Endothelial cell of umbilical vein (primary cell): ENCODE measurements at regions not wholly inside any gene's neighbourhood (a gene's known extent, or its start where the extent isn't known, plus 50 kb on each side); places are given as distances from the start of the nearest gene placed in this dataset.

ENCODE experiments used
- EZH2 ChIP-seq: IDR thresholded peaks from 2 replicates; pipeline ENCODE4 v1.6.1; 2012; ENCODE audit warnings: borderline replicate concordance, low read depth, mild to moderate bottlenecking, moderate library complexity, low read length, inconsistent platforms; ENCODE audit not compliant: severe bottlenecking
- FOS ChIP-seq: IDR thresholded peaks from 2 replicates; pipeline ENCODE4 v1.6.1; 2011; ENCODE audit warnings: mild to moderate bottlenecking, low read length, moderate library complexity, borderline replicate concordance; ENCODE audit not compliant: insufficient read depth
- GATA2 ChIP-seq: IDR thresholded peaks from 2 replicates; pipeline ENCODE4 v1.7.0; 2011; ENCODE audit warnings: low read depth, mild to moderate bottlenecking, moderate library complexity, mixed read lengths, low read length; ENCODE audit not compliant: insufficient read length, insufficient read depth
- JUN ChIP-seq: IDR thresholded peaks from 2 replicates; pipeline ENCODE4 v1.6.1; 2011; ENCODE audit warnings: borderline replicate concordance, low read depth; ENCODE audit not compliant: insufficient read length, insufficient read depth
- MYC ChIP-seq: IDR thresholded peaks from one replicate; pipeline ENCODE4 v1.6.1; 2011; ENCODE audit warnings: mild to moderate bottlenecking, low read depth, low read length
- POLR2A ChIP-seq: IDR thresholded peaks from 2 replicates; pipeline ENCODE4 v1.6.1; 2012; ENCODE audit warnings: low read depth, mild to moderate bottlenecking, control low read depth, low read length
- POLR2AphosphoS5 ChIP-seq: IDR thresholded peaks from 2 replicates; pipeline ENCODE4 v1.6.1; 2012; ENCODE audit warnings: low read depth, mild to moderate bottlenecking, control low read depth, low read length, moderate library complexity; ENCODE audit not compliant: insufficient read depth
- TF ChIP-seq, protein P1 (sequence below): IDR thresholded peaks from 2 replicates; pipeline ENCODE4 v1.6.1; 2011; ENCODE audit not compliant: insufficient read depth, insufficient read length
- TF ChIP-seq, protein P2 (sequence below), 2 donors: IDR thresholded peaks; 1 replicate in 1 of 2; 2 replicates in 1 of 2; pipeline ENCODE4 v1.5.1; 2011; ENCODE audit warnings: low read length in 2 of 2, mild to moderate bottlenecking in 2 of 2, moderate library complexity in 2 of 2, control low read depth in 1 of 2, inconsistent platforms in 1 of 2, low read depth in 1 of 2; ENCODE audit not compliant: insufficient read depth in 1 of 2; ENCODE audit errors: extremely low read depth in 1 of 2

DNA sequence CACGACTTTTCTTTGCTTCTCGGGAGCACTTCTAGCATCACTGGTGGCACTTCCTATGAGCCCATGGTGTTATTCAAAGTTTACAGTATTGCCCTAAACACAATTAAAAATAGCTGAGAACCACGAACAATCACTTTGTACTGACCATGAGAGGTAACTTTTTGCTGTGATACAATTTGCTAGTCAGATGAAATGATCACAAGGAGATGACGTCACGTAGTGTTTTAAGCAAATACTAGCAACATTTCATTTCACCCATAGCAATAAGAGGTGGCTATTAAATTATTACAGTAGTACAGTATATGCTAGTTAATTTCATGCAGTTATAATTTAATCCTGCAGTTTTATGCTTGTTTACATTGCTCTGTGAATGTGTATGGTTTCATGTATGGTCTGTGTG is 108.9 kb upstream of the DOK6 start:
- TF ChIP-seq MYC (no peak), POLR2A (no peak), POLR2AphosphoS5 (no peak), EZH2 (no peak), GATA2 (no peak), FOS (no peak), JUN (no peak)
- TF ChIP-seq, protein P1, sequence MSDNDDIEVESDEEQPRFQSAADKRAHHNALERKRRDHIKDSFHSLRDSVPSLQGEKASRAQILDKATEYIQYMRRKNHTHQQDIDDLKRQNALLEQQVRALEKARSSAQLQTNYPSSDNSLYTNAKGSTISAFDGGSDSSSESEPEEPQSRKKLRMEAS = no peak
- TF ChIP-seq, protein P2, sequence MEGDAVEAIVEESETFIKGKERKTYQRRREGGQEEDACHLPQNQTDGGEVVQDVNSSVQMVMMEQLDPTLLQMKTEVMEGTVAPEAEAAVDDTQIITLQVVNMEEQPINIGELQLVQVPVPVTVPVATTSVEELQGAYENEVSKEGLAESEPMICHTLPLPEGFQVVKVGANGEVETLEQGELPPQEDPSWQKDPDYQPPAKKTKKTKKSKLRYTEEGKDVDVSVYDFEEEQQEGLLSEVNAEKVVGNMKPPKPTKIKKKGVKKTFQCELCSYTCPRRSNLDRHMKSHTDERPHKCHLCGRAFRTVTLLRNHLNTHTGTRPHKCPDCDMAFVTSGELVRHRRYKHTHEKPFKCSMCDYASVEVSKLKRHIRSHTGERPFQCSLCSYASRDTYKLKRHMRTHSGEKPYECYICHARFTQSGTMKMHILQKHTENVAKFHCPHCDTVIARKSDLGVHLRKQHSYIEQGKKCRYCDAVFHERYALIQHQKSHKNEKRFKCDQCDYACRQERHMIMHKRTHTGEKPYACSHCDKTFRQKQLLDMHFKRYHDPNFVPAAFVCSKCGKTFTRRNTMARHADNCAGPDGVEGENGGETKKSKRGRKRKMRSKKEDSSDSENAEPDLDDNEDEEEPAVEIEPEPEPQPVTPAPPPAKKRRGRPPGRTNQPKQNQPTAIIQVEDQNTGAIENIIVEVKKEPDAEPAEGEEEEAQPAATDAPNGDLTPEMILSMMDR (IDR thresholded peaks at IDR 0.05; ENCODE audit: extremely low read depth in 1 of 2, insufficient read depth in 1 of 2, low read depth in 1 of 2, low read length in 2 of 2) = no peak
